Inferior parietal cortex (tissue), 1 donor: ENCODE measurements at regions not wholly inside any gene's neighbourhood (a gene's known extent, or its start where the extent isn't known, plus 50 kb on each side); places are given as distances from the start of the nearest gene placed in this dataset.
A peak's percentile ranks its signal among the peaks of the same experiment; 100 is the strongest.

Source experiments
- DNase-seq: peaks from one replicate; pipeline ENCODE4 v3.0.0-alpha.2; 2016; ENCODE audit errors: extremely low spot score

- DNase-seq: no peak
Measured at GRCh38 chr9:81532251-81532650, 157.1 kb downstream of the TLE1 start.

GRCh38 chr9:81531511-81531910, 157.8 kb downstream of the TLE1 start:
- DNase-seq: no peak

GRCh38 chr9:81530846-81531245, 158.5 kb downstream of the TLE1 start:
- no peak for DNase-seq

- DNase-seq: no peak
Measured at GRCh38 chr9:81530310-81530810, 159.0 kb downstream of the TLE1 start.

GRCh38 chr9:81529556-81530193, 159.7 kb downstream of the TLE1 start:
- DNase-seq: no peak

GRCh38 chr9:81526587-81526986, 162.8 kb downstream of the TLE1 start:
- DNase-seq: no peak

- peak; percentile 61 for DNase-seq
Measured at GRCh38 chr9:81522716-81523551, 166.4 kb downstream of the TLE1 start.

GRCh38 chr9:81521892-81522291, 167.5 kb downstream of the TLE1 start:
- no peak for DNase-seq

- DNase-seq: no peak
Measured at GRCh38 chr9:81519816-81520495, 169.4 kb downstream of the TLE1 start.

GRCh38 chr9:81517954-81518353, 171.4 kb downstream of the TLE1 start:
- DNase-seq: no peak

GRCh38 chr9:81513059-81513458, 176.3 kb downstream of the TLE1 start:
- DNase-seq: no peak

GRCh38 chr9:81512641-81513040, 176.7 kb downstream of the TLE1 start:
- no peak for DNase-seq

- no peak for DNase-seq
Measured at GRCh38 chr9:81508476-81508875, 180.9 kb downstream of the TLE1 start.

GRCh38 chr9:81506941-81507864, 182.1 kb downstream of the TLE1 start:
- no peak for DNase-seq

GRCh38 chr9:81499594-81499993, 189.8 kb downstream of the TLE1 start:
- no peak for DNase-seq

GRCh38 chr9:81499021-81499454, 190.3 kb downstream of the TLE1 start:
- peak; percentile 49 for DNase-seq

GRCh38 chr9:81498576-81498975, 190.8 kb downstream of the TLE1 start:
- no peak for DNase-seq

- no peak for DNase-seq
Measured at GRCh38 chr9:81497091-81497490, 192.3 kb downstream of the TLE1 start.

GRCh38 chr9:81492710-81493447, 196.5 kb downstream of the TLE1 start:
- DNase-seq: no peak

GRCh38 chr9:81490605-81491331, 198.6 kb downstream of the TLE1 start:
- DNase-seq: no peak
